GM18873 (cell line): ENCODE measurements at regions not wholly inside any gene's neighbourhood (a gene's known extent, or its start where the extent isn't known, plus 50 kb on each side); places are given as distances from the start of the nearest gene placed in this dataset.

Experiments used
- ATAC-seq: cut with Tn5 transposase; IDR thresholded peaks from one replicate; pipeline ENCODE4 v1.9.1; 2021; ENCODE audit warnings: mild to moderate bottlenecking, moderate library complexity, moderate number of reproducible peaks; ENCODE audit not compliant: unreplicated experiment, low FRiP score

- ATAC-seq = no peak
Measured at GRCh38 chr18:59760619-59761600, 63.7 kb upstream of the CCBE1 start.

GRCh38 chr18:59760212-59760611 lies 63.0 kb upstream of the CCBE1 start:
- no peak for ATAC-seq

GRCh38 chr18:59758837-59759236 lies 61.6 kb upstream of the CCBE1 start:
- no peak for ATAC-seq

- no peak for ATAC-seq
Measured at GRCh38 chr18:59758106-59758505, 60.9 kb upstream of the CCBE1 start.

GRCh38 chr18:59752666-59753065 lies 55.4 kb upstream of the CCBE1 start:
- ATAC-seq = no peak

GRCh38 chr18:59751186-59751585 lies 54.0 kb upstream of the CCBE1 start:
- no peak for ATAC-seq

GRCh38 chr18:59748628-59749360 lies 51.6 kb upstream of the CCBE1 start:
- no peak for ATAC-seq
